ENCODE measurements at regions not wholly inside any gene's neighbourhood (a gene's known extent, or its start where the extent isn't known, plus 50 kb on each side); places are given as distances from the start of the nearest gene placed in this dataset.
"Not testable (repeated sequence)": the region's sequence is repeated elsewhere in the genome, so short reads cannot be mapped to it uniquely, and the experiment has no call there.

GRCh38 chr5:41995193-41995592 is 70.1 kb downstream of the FBXO4 start:
- no peak for DNase-seq

GRCh38 chr5:42001673-42002072 is 76.6 kb downstream of the FBXO4 start:
- DNase-seq = no peak

DNA sequence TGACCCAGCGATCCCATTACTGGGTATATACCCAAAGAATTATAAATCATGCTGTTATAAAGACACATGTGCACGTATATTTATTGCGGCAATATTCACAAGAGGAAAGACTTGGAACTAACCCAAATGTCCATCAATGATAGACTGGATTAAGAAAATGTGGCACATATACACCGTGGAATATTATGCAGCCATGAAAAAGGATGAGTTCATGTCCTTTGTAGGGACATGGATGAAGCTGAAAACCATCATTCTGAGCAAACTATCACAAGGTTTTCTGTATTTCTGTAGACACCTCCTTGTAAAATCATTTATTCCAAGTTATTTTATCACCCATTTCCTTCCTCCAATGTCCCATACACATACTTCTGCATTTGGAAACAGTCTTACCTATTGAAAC is 78.8 kb downstream of the FBXO4 start:
- DNase-seq = not testable (repeated sequence)

- DNase-seq = no peak
Measured at GRCh38 chr5:42005561-42006153, 80.6 kb downstream of the FBXO4 start.

GRCh38 chr5:42013561-42013960 is 88.5 kb downstream of the FBXO4 start:
- no peak for DNase-seq

DNA sequence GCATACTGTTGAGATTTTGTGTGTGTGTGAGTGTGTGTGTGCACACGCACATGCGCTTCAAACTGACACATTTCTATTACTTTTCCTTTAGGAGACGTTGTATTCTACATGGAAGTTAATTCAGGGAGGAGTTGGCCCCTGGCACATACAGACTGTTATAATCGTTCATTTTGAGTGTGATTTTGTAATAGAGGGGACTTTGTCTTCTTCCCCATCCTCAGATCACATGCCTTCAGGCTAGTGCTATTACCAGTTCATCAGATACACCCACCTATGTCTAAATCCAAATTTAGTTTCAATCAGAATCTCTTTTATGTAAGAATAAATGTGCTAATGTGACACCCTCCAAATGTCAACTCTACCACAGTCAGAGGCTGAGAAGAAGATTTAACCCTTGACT is 90.2 kb downstream of the FBXO4 start:
- no peak for DNase-seq

- DNase-seq = no peak
Measured at GRCh38 chr5:42015681-42016080, 90.6 kb downstream of the FBXO4 start.

DNA sequence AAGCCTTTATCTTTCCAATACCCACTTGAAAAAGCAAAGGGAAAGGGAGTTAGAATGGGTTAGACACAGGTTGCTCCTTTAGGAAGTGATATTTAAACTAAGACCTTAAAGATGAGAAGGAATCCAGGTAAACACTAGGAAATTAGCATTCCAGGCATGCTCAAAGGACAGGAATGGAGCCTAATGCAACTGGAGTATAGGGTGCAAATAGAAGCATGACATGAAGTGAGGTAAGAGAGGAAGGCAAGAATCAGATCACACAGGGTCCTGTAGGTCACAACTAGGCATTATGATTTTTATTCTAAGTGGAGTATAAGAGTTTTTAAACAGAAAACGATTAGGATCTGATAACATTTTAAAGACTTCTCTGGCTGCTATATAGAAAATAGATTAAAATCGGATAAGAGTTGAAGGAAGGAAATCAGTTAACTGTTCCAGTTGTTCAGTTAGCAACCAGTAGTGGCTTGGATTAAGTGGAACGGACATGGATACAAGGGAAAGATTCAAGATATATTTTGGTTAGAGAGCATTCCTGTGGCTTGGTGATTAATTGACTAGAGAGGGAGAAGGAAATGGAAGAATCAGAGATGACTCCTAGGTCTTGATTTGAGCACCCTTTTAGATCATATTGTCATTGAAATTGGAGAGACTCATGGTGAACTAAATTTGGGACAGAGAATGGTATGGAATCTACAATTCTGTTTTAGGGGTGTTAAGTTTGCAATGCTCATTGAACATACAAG is 95.9 kb downstream of the FBXO4 start:
- DNase-seq = no peak

DNA sequence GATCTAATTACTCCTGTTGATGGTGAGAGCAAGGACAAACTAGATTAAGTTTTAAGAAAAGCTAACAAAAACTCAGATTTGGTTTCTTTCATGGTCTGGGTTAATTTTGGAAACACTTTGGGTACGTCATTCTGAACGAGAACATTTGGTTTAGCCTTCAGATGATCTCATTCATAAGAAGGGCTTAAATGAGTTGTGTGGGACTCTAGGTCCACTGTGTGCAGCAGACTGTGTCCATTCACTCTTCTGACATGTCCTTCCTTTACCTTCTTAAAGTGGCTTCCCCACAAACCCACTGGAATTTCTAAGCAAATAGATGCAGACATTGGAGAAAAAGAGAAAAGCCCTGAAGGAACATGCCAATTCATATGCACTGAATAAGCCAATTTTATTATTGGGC is 96.8 kb downstream of the FBXO4 start:
- no peak for DNase-seq

GRCh38 chr5:42022383-42022972 is 97.4 kb downstream of the FBXO4 start:
- DNase-seq = no peak

DNA sequence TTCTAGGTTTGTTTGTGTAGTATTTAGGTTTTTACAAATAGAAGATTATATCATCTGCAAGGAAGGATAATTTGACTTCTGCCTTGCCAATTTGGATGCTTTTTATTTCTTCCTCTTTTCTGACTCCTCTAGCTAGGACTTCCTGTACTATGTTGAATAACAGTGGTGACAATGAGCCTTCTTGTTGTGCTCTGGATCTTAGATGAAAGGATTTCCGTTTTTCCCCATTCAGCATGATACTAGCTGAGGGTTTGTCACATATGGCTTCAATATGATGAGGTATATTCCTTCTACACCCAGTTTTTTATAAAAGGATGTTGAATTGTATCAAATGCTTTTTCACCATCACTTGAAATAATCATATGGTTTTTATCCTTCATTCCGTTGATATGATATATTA is 101.4 kb downstream of the FBXO4 start:
- no peak for DNase-seq

GRCh38 chr5:42032137-42032536 is 107.1 kb downstream of the FBXO4 start:
- DNase-seq = no peak

GRCh38 chr5:42035526-42035925 is 110.4 kb downstream of the FBXO4 start:
- no peak for DNase-seq

DNA sequence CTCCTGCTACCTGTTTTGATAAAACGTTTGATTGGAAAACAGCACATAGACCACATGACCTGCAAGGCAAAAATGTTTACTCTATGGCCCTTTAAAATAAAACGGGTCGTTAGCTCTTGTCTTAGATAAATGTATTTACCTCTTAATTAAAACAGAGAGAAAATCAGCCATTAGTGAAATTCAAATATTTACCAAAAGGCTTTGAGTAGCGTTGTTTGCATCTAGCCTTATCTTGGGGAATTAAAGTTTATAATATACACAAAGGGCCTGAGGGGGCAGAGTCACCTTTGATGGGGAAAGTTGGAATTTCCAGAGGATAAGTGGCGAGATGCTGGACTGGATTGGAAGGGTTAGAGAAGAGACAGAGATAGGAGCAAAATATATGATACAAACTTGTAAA is 111.3 kb downstream of the FBXO4 start:
- no peak for DNase-seq

- DNase-seq = no peak
Measured at GRCh38 chr5:42037379-42037932, 112.4 kb downstream of the FBXO4 start.

DNA sequence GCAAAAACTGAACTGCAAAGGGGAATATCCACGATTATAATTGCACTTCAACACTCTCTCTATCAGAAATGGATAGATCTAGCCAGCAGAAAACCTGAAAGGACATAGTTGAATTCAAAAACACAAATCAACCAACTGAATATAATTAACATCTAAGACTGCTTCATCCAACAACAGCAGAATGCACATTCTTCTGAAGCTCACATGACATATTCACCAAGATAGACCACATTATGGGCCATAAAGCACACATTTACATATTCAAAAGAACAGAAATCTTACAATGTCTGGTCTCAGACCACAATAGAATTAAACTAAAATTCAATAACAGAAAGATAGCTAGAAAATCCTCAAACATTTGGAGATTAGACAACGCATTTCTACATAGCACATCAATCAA is 118.3 kb downstream of the FBXO4 start:
- DNase-seq = no peak

DNA sequence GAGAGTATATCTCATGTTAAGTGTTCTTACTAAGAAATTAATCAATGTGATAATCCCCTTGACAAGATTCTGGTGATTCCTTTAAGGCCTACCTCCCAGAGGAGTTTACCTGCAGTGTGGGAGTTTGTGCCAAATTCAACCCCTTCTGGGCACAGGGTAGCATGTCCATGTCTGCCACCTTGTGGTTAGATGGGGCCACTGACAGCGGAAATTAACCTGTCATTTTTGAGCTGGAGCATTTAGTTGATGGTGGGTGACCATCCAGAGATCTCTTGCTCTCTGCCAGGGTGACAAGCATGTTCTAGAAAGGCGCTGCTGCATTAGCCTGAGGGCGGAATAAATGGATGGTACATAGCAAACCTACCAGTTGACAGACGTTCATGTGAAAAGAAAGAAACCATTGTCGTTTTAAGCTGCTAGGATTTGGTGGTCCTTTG is 132.2 kb downstream of the FBXO4 start:
- DNase-seq = peak; percentile 36

DNA sequence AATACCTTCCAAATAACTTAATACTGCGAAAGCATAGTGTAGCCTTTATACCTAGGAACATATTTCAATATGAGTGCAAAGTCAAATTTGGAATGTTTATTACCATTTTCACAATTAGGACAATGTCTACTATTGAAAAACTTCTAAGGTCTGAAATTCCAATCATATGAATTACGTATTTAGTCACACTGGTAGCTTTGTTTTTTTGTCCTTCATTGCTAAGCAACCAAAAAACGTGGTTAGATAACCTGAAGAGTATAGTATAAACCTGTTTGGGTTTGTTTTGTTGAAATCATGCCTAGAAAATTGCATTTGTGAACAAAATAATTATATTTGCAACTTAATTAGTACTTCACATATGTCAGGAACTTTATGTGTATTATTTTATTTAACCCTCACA is 134.2 kb downstream of the FBXO4 start:
- DNase-seq = no peak

DNA sequence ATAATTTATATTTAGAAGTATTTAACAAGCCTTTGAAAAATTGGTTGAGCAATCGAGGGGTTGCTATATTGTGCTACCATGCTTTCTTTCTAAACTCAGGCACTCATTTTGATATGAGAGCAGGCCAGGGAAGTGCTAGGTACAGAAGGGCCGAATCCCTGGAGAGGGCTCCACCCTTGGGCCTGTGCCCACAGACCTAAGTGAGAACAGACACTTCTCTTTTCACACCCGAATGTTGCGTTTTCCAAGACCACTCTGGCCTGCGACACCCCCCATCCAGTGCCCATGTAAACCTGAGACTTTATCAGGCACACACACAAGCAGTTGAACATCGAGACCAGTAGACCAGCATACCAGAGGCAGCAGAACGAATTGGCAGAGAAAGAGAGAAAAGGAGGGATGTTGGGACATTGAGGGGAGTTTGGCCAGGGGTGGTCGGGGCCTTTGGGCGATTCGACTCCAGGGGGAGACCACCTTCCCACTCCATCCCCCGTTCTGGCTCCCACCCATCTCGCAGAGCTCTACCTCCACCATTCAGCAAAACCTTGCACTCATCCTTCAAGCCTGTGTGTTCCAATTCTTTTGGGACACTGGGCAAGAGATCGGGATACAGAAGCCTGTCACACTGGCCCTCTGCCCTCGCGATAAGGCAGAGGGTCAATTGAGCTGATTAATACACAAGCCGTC is 134.8 kb downstream of the FBXO4 start:
- DNase-seq = no peak

DNA sequence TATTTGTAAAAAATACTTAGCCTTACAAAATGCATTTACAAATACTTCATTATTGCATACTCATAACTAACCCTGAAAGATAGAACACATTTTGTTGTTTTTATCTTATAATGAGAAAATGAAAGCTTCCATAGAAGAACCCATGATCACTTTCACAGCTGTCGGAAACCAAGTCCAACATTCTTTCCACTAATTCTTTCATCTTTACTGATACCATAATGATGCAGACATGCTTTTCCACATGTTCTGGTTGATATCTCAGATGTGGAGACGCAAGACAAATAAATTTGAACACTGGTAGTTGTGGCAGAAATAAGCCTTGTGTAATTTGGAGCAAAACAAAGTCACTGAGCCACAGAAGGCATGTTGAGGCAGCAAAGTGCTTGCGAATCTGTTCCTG is 136.0 kb downstream of the FBXO4 start:
- no peak for DNase-seq

- no peak for DNase-seq
Measured at GRCh38 chr5:42064821-42065220, 139.7 kb downstream of the FBXO4 start.

GRCh38 chr5:42066131-42066530 is 141.1 kb downstream of the FBXO4 start:
- no peak for DNase-seq

- no peak for DNase-seq
Measured at GRCh38 chr5:42074353-42074752, 149.3 kb downstream of the FBXO4 start.

DNA sequence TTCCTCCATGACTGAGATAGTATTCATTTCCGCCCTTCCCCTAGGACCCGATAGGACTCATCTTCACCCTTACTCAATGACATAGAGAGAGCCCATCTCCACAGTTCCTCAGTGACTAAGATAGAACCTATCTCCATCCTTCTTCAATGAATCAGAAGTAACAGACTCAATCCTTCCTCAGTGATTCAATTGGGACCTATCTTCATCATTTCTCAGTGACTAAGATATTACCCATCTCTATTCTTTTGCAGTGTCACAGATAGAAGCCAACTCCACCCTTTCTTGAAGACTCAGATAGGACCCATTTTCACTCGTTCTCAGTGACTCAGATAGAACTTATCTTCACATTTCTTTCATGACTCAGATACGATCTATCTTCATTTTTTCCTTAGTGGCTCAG is 164.6 kb downstream of the FBXO4 start:
- DNase-seq = no peak
